Mesenchymal stem cell (in vitro differentiated cells and primary cell): ENCODE measurements at regions not wholly inside any gene's neighbourhood (a gene's known extent, or its start where the extent isn't known, plus 50 kb on each side); places are given as distances from the start of the nearest gene placed in this dataset.

ENCODE experiments used
- DNase-seq: peaks from one replicate; pipeline ENCODE4 v3.0.0-alpha.2; 2013
- H2AFZ ChIP-seq: one replicate; pipeline ENCODE4 v1.6.1; 2013; ENCODE audit warnings: low read depth, mild to moderate bottlenecking, control low read depth, inconsistent platforms, low read length, moderate library complexity
- H2AK5ac ChIP-seq: 2 replicates; pipeline ENCODE4 v1.6.1; 2013; ENCODE audit warnings: low read length, moderate library complexity, mild to moderate bottlenecking, inconsistent platforms; ENCODE audit not compliant: severe bottlenecking
- H2BK120ac ChIP-seq: one replicate; pipeline ENCODE4 v1.6.1; 2013; ENCODE audit warnings: low read depth, mild to moderate bottlenecking, inconsistent platforms, low read length, moderate library complexity
- H2BK12ac ChIP-seq, 2 experiments: one replicate each; pipeline ENCODE4 v1.6.1; 2013; ENCODE audit warnings: inconsistent platforms in 2 of 2, low read length in 2 of 2, mild to moderate bottlenecking in 2 of 2, moderate library complexity in 2 of 2, control low read depth in 1 of 2
- H2BK15ac ChIP-seq: one replicate; pipeline ENCODE4 v1.6.1; 2013; ENCODE audit warnings: mild to moderate bottlenecking, low read depth, inconsistent platforms; ENCODE audit not compliant: poor library complexity, severe bottlenecking
- H2BK5ac ChIP-seq: 2 replicates; pipeline ENCODE4 v1.6.1; 2013; ENCODE audit warnings: low read depth, mild to moderate bottlenecking, low read length, control low read depth, inconsistent platforms; ENCODE audit not compliant: poor library complexity, severe bottlenecking
- H3K14ac ChIP-seq, 2 experiments: one replicate each; pipeline ENCODE4 v1.6.1; 2013; ENCODE audit warnings: inconsistent platforms in 2 of 2, low read length in 2 of 2, control low read depth in 1 of 2, mild to moderate bottlenecking in 1 of 2, moderate library complexity in 1 of 2
- H3K18ac ChIP-seq, 2 experiments: one replicate each; pipeline ENCODE4 v1.6.1; 2013; ENCODE audit warnings: inconsistent platforms in 2 of 2, low read length in 2 of 2, control low read depth in 1 of 2, low read depth in 1 of 2, mild to moderate bottlenecking in 1 of 2
- H3K23ac ChIP-seq, 2 experiments: one replicate each; pipeline ENCODE4 v1.6.1; 2013; ENCODE audit warnings: inconsistent platforms in 2 of 2, low read length in 2 of 2, mild to moderate bottlenecking in 2 of 2, moderate library complexity in 2 of 2, control low read depth in 1 of 2
- H3K27ac ChIP-seq: 2 replicates; pipeline ENCODE4 v1.5.1; 2013; ENCODE audit warnings: mild to moderate bottlenecking, moderate library complexity, low read length, control low read depth, inconsistent platforms; ENCODE audit not compliant: poor library complexity, severe bottlenecking
- H3K27me3 ChIP-seq, 2 experiments: 2 replicates each; pipeline versions ENCODE4 v1.6.1 to v1.7.0; 2013; ENCODE audit warnings: low read length in 2 of 2, mild to moderate bottlenecking in 2 of 2, moderate library complexity in 2 of 2, control low read depth in 1 of 2, inconsistent platforms in 1 of 2; ENCODE audit not compliant: control insufficient read depth in 1 of 2, insufficient read depth in 1 of 2
- H3K36me3 ChIP-seq, 2 experiments: 2 replicates each; pipeline versions ENCODE4 v1.6.1 to v1.7.0; 2013; ENCODE audit warnings: low read length in 2 of 2, control low read depth in 1 of 2, inconsistent platforms in 1 of 2, low read depth in 1 of 2, mild to moderate bottlenecking in 1 of 2; ENCODE audit not compliant: insufficient read depth in 2 of 2, control insufficient read depth in 1 of 2
- H3K4ac ChIP-seq, 2 experiments: one replicate each; pipeline ENCODE4 v1.6.1; 2013; ENCODE audit warnings: inconsistent platforms in 2 of 2, low read length in 2 of 2, mild to moderate bottlenecking in 2 of 2, moderate library complexity in 2 of 2, control low read depth in 1 of 2, low read depth in 1 of 2
- H3K4me1 ChIP-seq: 2 replicates; pipeline ENCODE4 v1.6.1; 2013; ENCODE audit warnings: low read depth, low read length, control low read depth; ENCODE audit not compliant: control insufficient read depth, insufficient read depth
- H3K4me2 ChIP-seq: 2 replicates; pipeline ENCODE4 v1.6.1; 2013; ENCODE audit warnings: low read length, mild to moderate bottlenecking, inconsistent platforms; ENCODE audit not compliant: poor library complexity, severe bottlenecking
- H3K4me3 ChIP-seq, 2 experiments: 2 replicates each; pipeline versions ENCODE4 v1.5.1 to v1.7.0; 2013; ENCODE audit warnings: low read length in 2 of 2, mild to moderate bottlenecking in 2 of 2, control low read depth in 1 of 2, low read depth in 1 of 2; ENCODE audit not compliant: insufficient read depth in 1 of 2
- H3K79me1 ChIP-seq: replicated peaks from 2 replicates; pipeline ENCODE4 v1.6.1; 2013; ENCODE audit warnings: mild to moderate bottlenecking, control low read depth, low read length, inconsistent platforms; ENCODE audit not compliant: poor library complexity, severe bottlenecking
- H3K9ac ChIP-seq: 2 replicates; pipeline ENCODE4 v1.7.0; 2013; ENCODE audit warnings: mild to moderate bottlenecking, low read length, moderate library complexity
- H3K9me3 ChIP-seq: 2 replicates; pipeline ENCODE4 v1.7.0; 2013; ENCODE audit warnings: mild to moderate bottlenecking, low read length; ENCODE audit not compliant: control insufficient read depth
- H4K8ac ChIP-seq: one replicate; pipeline ENCODE4 v1.6.1; 2013; ENCODE audit warnings: inconsistent platforms, mild to moderate bottlenecking, low read length, moderate library complexity
- H4K91ac ChIP-seq: one replicate; pipeline ENCODE4 v1.6.1; 2013; ENCODE audit warnings: mild to moderate bottlenecking, low read length, inconsistent platforms
- WGBS: methylation state at CpG from one replicate; pipeline ENCODE4 v1.1.7; 2013; ENCODE audit warnings: mixed read lengths; 5-methylcytosine and 5-hydroxymethylcytosine counted together

DNA sequence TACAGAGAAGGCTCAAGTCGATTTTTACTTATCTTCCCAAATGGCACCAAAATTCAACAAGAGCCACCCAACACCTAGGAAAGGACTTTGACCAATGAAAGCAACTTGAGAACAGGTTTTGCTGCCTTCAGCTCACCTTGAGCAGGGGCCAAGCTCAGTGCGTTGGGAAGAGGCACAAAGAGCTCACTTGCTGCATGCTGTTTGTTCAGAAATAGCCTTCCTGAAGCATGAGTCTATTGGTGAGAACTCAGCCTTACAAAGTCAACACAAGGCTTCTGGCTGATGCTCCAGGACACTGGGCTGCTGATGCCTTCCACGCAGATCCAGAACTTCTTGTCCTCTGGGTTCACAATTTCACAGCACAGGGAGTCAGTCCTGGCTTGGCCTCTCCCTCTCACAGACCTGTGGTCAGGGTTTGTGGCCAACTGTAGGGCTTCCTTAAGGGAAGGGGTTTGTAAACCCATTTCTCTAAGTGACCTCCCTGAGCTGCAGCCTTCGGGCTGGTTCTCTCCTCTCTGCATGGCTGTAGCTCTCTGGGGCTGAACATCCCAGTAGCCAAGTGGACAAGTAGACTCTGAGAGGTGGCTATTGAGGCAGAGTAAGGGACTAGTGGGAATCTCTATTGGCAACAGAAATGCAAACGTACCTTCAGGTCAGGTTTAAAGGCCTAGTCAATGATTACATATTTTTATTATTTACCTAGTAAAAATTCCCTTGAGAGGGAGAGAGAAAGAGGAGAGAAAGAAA, 124.7 kb upstream of the GATA6 start:
- no peak overlapping the region for H2BK120ac ChIP-seq
- no peak overlapping the region for H4K91ac ChIP-seq
- H2BK15ac ChIP-seq: no peak overlapping the region
- H3K23ac ChIP-seq: no peak overlapping the region
- H4K8ac ChIP-seq: no peak overlapping the region
- no peak overlapping the region for H3K27ac ChIP-seq
- no peaks in the 10 kb centered on the region for H3K9me3 ChIP-seq
- WGBS: 48% methylated on average over 4 of the region's 5 CpGs
- H3K4me2 ChIP-seq: no peak overlapping the region
- no peak overlapping the region for H3K18ac ChIP-seq
- H3K79me1 ChIP-seq: no peaks in the 10 kb centered on the region
- no peak overlapping the region for H2BK12ac ChIP-seq
- H3K14ac ChIP-seq: no peak overlapping the region
- no peak overlapping the region for H2BK5ac ChIP-seq
- H3K4me3 ChIP-seq: no peak overlapping the region
- H2AFZ ChIP-seq: no peak overlapping the region
- H3K36me3 ChIP-seq: no peaks in the 10 kb centered on the region
- H3K9ac ChIP-seq: no peak overlapping the region
- H2AK5ac ChIP-seq: no peak overlapping the region
- H3K4ac ChIP-seq: no peak overlapping the region
- H3K4me1 ChIP-seq: no peaks in the 10 kb centered on the region
- peaks cover 3 to 54% of the 10 kb centered on the region in 2 experiments for H3K27me3 ChIP-seq
- no peak for DNase-seq

DNA sequence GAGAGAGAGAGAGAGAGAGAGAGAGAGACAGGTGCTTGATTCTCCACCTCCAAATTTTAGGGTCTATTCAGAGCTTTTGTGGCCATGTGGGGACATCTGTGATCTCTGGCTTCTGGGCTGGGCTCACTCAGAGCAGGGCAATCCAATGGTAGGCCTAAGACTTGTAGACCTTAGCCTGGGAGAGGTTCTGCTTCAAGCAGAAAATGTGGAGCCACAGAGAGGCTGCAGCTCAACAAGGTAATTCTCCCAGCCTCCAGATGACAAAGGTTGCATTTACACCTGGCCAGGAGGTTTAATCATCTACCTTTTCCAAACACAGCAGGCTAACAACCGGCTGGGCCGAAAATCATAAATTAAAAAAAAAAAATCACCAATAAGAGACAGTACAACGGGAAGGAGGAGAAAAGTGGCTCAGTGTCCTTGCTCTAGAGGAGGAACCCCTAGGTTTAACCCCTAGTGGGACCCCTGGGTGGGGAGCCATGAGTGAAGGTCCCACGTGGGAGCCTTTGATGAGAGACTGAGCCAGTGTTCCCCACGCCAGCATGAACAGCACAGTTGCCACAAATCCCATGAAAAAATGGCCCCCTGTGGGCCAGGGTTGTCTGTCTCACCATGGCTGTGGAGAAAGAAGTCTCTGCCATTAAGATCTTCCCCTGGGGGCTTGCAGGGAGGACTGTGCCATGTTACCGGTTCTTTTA, 124.0 kb upstream of the GATA6 start:
- H3K18ac ChIP-seq: no peak overlapping the region
- no peak for DNase-seq
- no peak overlapping the region for H3K4ac ChIP-seq
- H3K4me1 ChIP-seq: no peaks in the 10 kb centered on the region
- no peak overlapping the region for H2AFZ ChIP-seq
- no peak overlapping the region for H3K4me2 ChIP-seq
- no peak overlapping the region for H3K9ac ChIP-seq
- H3K14ac ChIP-seq: no peak overlapping the region
- H3K9me3 ChIP-seq: no peaks in the 10 kb centered on the region
- peaks cover 0 to 50% of the 10 kb centered on the region in 2 experiments for H3K27me3 ChIP-seq
- no peak overlapping the region for H4K91ac ChIP-seq
- no peak overlapping the region for H2BK120ac ChIP-seq
- 80% methylated on average over 4 of the region's 6 CpGs for WGBS
- no peak overlapping the region for H2BK15ac ChIP-seq
- no peak overlapping the region for H3K27ac ChIP-seq
- no peak overlapping the region for H2BK12ac ChIP-seq
- H2BK5ac ChIP-seq: no peak overlapping the region
- no peak overlapping the region for H3K4me3 ChIP-seq
- no peaks in the 10 kb centered on the region for H3K79me1 ChIP-seq
- no peak overlapping the region for H3K23ac ChIP-seq
- no peak overlapping the region for H2AK5ac ChIP-seq
- no peaks in the 10 kb centered on the region for H3K36me3 ChIP-seq
- H4K8ac ChIP-seq: no peak overlapping the region

- H3K36me3 ChIP-seq: no peaks in the 10 kb centered on the region
- no peak overlapping the region for H3K9ac ChIP-seq
- 88% methylated on average over 2 of the region's 2 CpGs for WGBS
- no peak overlapping the region for H2BK5ac ChIP-seq
- H4K91ac ChIP-seq: no peak overlapping the region
- H4K8ac ChIP-seq: no peak overlapping the region
- no peak overlapping the region for H2BK15ac ChIP-seq
- H3K27me3 ChIP-seq: peaks cover 0 to 45% of the 10 kb centered on the region in 2 experiments
- no peak overlapping the region for H3K23ac ChIP-seq
- H2AFZ ChIP-seq: no peak overlapping the region
- H3K4me2 ChIP-seq: no peak overlapping the region
- H3K14ac ChIP-seq: no peak overlapping the region
- no peak overlapping the region for H3K4me3 ChIP-seq
- H2AK5ac ChIP-seq: no peak overlapping the region
- no peak overlapping the region for H2BK12ac ChIP-seq
- no peak overlapping the region for H3K27ac ChIP-seq
- H3K9me3 ChIP-seq: no peaks in the 10 kb centered on the region
- no peaks in the 10 kb centered on the region for H3K79me1 ChIP-seq
- H3K4me1 ChIP-seq: no peaks in the 10 kb centered on the region
- no peak overlapping the region for H3K4ac ChIP-seq
- H3K18ac ChIP-seq: no peak overlapping the region
- no peak overlapping the region for H2BK120ac ChIP-seq
- DNase-seq: no peak
Measured at GRCh38 chr18:22046473-22046872, 122.9 kb upstream of the GATA6 start.

GRCh38 chr18:22047485-22047884, 121.9 kb upstream of the GATA6 start:
- WGBS: 88% methylated on average over 3 of the region's 3 CpGs

More at GRCh38 chr18:22047485-22047884, 121.9 kb upstream of the GATA6 start:
- Histone ChIP-seq H3K18ac (no peak overlapping the region), H3K4me3 (no peak overlapping the region), H3K4ac (no peak overlapping the region), H2BK5ac (no peak overlapping the region), H3K79me1 (no peaks in the 10 kb centered on the region), H3K4me2 (no peak overlapping the region), H2AK5ac (no peak overlapping the region), H2BK12ac (no peak overlapping the region), H4K91ac (no peak overlapping the region), H3K36me3 (no peaks in the 10 kb centered on the region), H3K9me3 (no peaks in the 10 kb centered on the region), H2AFZ (no peak overlapping the region), H2BK120ac (no peak overlapping the region), H3K14ac (no peak overlapping the region), H2BK15ac (no peak overlapping the region), H4K8ac (no peak overlapping the region), H3K9ac (no peak overlapping the region), H3K23ac (no peak overlapping the region), H3K27ac (no peak overlapping the region), H3K27me3 (peaks cover 0 to 41% of the 10 kb centered on the region in 2 experiments), H3K4me1 (no peaks in the 10 kb centered on the region)
- no peak for DNase-seq
